ENCODE measurements at regions not wholly inside any gene's neighbourhood (a gene's known extent, or its start where the extent isn't known, plus 50 kb on each side); places are given as distances from the start of the nearest gene placed in this dataset.
"Not testable (repeated sequence)": the region's sequence is repeated elsewhere in the genome, so short reads cannot be mapped to it uniquely, and the experiment has no call there.

DNA sequence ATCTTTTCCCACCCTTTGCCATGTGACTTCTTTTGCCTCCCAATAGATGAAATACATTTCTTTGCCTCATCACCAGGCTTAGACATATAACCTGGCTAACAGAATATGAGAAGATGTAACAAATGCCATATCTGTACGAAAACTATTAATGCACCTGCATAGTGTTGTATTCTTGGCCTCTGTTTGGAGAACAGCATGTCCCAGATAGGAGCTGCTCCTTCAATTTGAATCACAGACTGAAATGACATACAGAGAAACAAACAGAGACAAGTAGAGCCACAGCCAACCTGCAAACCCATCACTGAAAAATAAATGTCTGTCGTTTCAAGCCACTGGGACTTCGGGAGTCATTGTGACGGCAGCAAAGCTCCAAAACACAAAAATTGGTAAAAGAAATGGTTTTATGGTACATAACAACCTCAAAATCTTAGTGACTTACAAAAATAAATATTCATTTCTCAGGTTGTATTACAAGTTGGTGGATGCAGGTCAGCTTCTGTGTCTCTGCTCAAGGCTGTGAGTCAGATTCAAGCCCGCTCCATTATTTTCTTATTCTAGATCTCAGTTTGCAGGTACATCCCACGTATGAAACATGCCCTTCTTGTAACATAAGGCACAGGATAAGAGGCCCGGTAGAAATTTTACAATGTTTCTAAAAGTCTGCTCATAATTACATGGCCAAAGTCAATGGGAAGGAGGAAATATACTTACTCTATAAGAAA, 171.3 kb upstream of the SOX6 start:
- no peaks in the 10 kb centered on the region for H4K20me1 ChIP-seq
- peaks cover 5 to 10% (median 8%) of the 10 kb centered on the region in 10 experiments; a peak in 13 of 20 replicates for H3K4me1 ChIP-seq
- no peaks in the 10 kb centered on the region for H3K27me3 ChIP-seq
- no peak overlapping the region for H3K27ac ChIP-seq
- H3K4me2 ChIP-seq: no peak overlapping the region; a peak in 1 of 22 replicates
- no peaks in the 10 kb centered on the region for H3K36me3 ChIP-seq
- TF ChIP-seq Cebpa-rat (IDR thresholded peaks at IDR 0.05): no peak
- H3K9ac ChIP-seq: no peak overlapping the region
- H3K4me3 ChIP-seq: no peak overlapping the region
- H3K9me3 ChIP-seq (replicated peaks in 1 of 11): no peaks in the 10 kb centered on the region

DNA sequence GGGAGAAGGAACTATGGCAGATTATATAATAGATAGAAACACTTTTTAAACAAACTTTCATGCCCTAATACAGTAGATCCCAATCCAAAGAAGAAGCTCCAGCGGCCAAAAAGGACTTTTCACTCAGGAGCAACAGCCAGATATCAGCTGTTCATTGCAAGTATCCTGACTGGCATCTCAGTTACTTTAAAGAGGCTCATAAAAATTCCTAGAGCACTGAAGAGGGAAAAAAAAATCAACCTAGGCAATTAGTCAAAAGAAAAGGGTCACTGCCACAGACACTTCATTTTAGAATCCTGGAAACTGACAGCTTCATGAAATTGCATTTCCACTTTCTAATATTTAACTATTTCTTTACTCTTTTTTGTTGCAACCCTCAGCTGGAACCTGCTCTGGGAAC, 170.6 kb upstream of the SOX6 start:
- no peaks in the 10 kb centered on the region for H4K20me1 ChIP-seq
- H3K9me3 ChIP-seq (replicated peaks in 1 of 11): no peaks in the 10 kb centered on the region
- no peak overlapping the region for H3K9ac ChIP-seq
- H3K4me2 ChIP-seq: no peak overlapping the region
- H3K4me3 ChIP-seq: no peak overlapping the region
- TF ChIP-seq Cebpa-rat (IDR thresholded peaks at IDR 0.05): no peak
- H3K4me1 ChIP-seq: peaks cover 5 to 10% (median 8%) of the 10 kb centered on the region in 10 experiments; a peak in 13 of 20 replicates
- no peak overlapping the region for H3K27ac ChIP-seq
- no peaks in the 10 kb centered on the region for H3K27me3 ChIP-seq
- H3K36me3 ChIP-seq: no peaks in the 10 kb centered on the region

- H3K27ac ChIP-seq, H3K4me3 ChIP-seq, H3K4me2 ChIP-seq, H3K27me3 ChIP-seq, H4K20me1 ChIP-seq, H3K9ac ChIP-seq, H3K36me3 ChIP-seq, H3K4me1 ChIP-seq: not testable (repeated sequence)
- H3K9me3 ChIP-seq (replicated peaks in 1 of 11): peaks cover 0 to 12% (median 4%) of the 10 kb centered on the region in 11 experiments; a peak in 5 of 22 replicates
Observed at GRCh38 chr11:16520713-16521112, 164.4 kb upstream of the SOX6 start.

GRCh38 chr11:16512899-16513241, 156.5 kb upstream of the SOX6 start:
- Histone ChIP-seq H4K20me1 (no peaks in the 10 kb centered on the region), H3K9me3 (replicated peaks in 1 of 11) (no peaks in the 10 kb centered on the region), H3K27me3 (no peaks in the 10 kb centered on the region), H3K9ac (no peak overlapping the region), H3K27ac (no peak overlapping the region), H3K36me3 (no peaks in the 10 kb centered on the region), H3K4me1 (no peaks in the 10 kb centered on the region), H3K4me3 (no peak overlapping the region), H3K4me2 (no peak overlapping the region)
- no peak for TF ChIP-seq Cebpa-rat (IDR thresholded peaks at IDR 0.05)

DNA sequence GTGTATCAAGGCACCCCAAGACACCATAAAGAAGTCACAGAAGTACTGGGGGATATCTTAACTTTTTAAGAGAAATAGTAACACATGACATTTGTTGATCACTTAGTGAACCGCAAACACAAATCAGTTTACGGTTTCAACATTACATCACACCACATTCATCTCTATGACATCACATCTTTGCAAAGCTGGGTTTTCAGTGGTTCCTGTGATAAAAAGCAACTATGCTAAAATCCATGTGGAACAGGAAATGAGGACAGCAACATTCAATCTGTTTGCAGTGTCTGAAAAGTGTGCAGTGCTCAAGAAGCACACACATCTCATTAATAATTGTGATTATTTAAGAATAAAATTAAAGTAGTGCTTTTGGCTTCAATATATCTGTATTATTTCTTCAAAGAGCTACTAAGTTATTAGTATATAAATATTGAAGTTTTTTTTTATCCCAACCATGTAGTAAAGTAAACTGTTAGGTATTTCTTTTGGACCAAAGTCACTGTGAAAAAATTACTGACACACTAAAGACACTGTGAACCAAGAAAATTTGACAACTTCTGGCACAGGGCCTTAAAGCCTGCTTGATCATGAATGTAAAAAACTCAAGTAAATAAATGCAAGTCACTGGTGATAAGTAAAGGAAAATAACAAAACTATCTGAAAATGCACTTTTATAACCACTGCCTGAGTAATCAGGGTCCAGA, 156.0 kb upstream of the SOX6 start:
- H3K9me3 ChIP-seq (replicated peaks in 1 of 11): peaks cover 0 to 3% (median 0%) of the 10 kb centered on the region in 11 experiments; a peak in 3 of 22 replicates
- no peak overlapping the region for H3K4me2 ChIP-seq
- H3K4me3 ChIP-seq: no peak overlapping the region
- no peaks in the 10 kb centered on the region for H3K36me3 ChIP-seq
- H3K27me3 ChIP-seq: no peaks in the 10 kb centered on the region
- no peak overlapping the region for H3K27ac ChIP-seq
- H4K20me1 ChIP-seq: no peaks in the 10 kb centered on the region
- no peaks in the 10 kb centered on the region for H3K4me1 ChIP-seq
- H3K9ac ChIP-seq: no peak overlapping the region
- no peak for TF ChIP-seq Cebpa-rat (IDR thresholded peaks at IDR 0.05)

DNA sequence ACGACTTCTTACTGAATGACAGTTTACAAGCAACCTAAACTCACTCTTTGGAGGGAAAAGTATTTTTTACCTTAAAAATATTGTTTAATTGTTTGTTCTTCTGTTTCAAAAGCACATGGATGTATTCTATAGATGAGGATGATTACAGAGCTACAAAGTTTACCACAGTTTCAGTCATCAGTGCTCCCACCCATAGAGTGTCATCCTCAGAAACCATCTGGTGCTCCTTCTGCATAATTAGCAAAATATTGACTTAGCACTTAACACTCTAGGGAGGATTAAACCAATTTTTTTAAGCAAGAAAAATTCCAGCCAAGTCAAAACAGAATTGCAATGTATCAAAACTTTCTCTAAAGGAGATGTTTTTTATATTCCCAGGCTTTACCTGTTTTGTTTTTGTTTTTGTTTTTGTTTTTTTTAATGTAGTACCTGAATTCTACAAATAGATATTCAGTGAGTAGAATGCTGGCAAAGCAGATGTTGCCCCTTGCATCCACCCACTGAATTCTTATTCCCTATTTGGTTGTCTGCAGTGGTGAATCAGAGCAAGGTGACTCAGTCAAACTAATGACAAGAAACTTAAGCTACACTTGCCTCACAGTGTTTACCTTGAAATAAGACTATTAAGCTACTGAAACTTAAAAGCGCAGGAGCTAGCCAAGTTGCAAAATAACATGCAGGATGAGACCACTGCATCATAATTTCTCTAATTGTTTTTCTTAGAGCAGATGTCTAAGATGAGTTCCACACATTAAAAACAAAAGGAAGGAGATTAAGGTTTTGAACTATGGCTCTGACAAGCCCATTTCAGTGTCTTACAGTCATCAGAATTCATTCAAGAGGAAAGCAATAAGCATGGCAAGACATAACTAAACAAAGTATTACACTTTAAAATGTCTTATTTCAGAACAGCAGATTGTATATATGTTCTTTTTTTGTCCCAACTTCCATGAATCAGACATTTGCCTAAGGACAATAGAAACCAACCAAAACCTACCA, 155.1 kb upstream of the SOX6 start:
- H3K36me3 ChIP-seq: no peaks in the 10 kb centered on the region
- no peak for TF ChIP-seq Cebpa-rat (IDR thresholded peaks at IDR 0.05)
- no peaks in the 10 kb centered on the region for H3K4me1 ChIP-seq
- H3K9me3 ChIP-seq (replicated peaks in 1 of 11): peaks cover under 1 to 12% (median 5%) of the 10 kb centered on the region in 11 experiments; a peak in 11 of 22 replicates
- H3K27ac ChIP-seq: no peak overlapping the region
- H3K9ac ChIP-seq: no peak overlapping the region
- H3K4me3 ChIP-seq: no peak overlapping the region
- no peaks in the 10 kb centered on the region for H3K27me3 ChIP-seq
- no peak overlapping the region for H3K4me2 ChIP-seq
- no peaks in the 10 kb centered on the region for H4K20me1 ChIP-seq

DNA sequence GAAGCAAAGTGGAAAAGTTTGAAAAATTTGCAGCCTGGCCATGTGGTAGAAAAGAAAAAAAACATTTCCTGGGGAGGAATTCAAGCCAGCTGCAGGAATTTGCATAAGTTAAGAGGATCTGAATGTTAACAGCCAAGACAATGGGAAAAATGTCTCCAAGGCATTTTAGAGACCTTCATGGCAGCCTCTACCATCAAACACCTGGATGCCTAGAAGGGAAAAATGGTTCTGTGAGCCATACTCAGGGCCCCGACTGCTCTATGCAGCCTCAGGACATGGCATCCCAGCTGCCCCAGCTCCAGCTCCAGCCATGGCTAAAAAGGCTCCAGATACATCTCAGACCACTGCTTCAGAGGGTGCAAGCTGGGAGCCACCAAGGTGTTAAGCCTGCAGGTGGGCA, 149.1 kb upstream of the SOX6 start:
- Histone ChIP-seq H3K4me1 (no peaks in the 10 kb centered on the region), H3K9me3 (replicated peaks in 1 of 11) (peaks cover 10 to 31% (median 18%) of the 10 kb centered on the region in 11 experiments; a peak in 19 of 22 replicates)
- no peak for TF ChIP-seq Cebpa-rat (IDR thresholded peaks at IDR 0.05)

GRCh38 chr11:16503891-16504290, 147.5 kb upstream of the SOX6 start:
- H3K36me3 ChIP-seq, H3K4me1 ChIP-seq, H3K4me2 ChIP-seq, H3K27me3 ChIP-seq, H4K20me1 ChIP-seq, H3K9ac ChIP-seq, H3K4me3 ChIP-seq, H3K27ac ChIP-seq: not testable (repeated sequence)
- H3K9me3 ChIP-seq (replicated peaks in 1 of 11): peaks cover 10 to 31% (median 18%) of the 10 kb centered on the region in 11 experiments; a peak in 19 of 22 replicates

More for the DNA sequence above, 149.1 kb upstream of the SOX6 start:
- Histone ChIP-seq H3K4me2 (no peak overlapping the region), H3K36me3 (no peaks in the 10 kb centered on the region), H3K9ac (no peak overlapping the region), H3K27ac (no peak overlapping the region), H4K20me1 (no peaks in the 10 kb centered on the region), H3K27me3 (no peaks in the 10 kb centered on the region), H3K4me3 (no peak overlapping the region)

All from BLaER1 treated with 17β-estradiol and CSF1 and Interleukin-3, amounts not matched to agents 10 nM and 100 nM (cell line).